Body of pancreas (tissue), 4 donors: ENCODE measurements at regions not wholly inside any gene's neighbourhood (a gene's known extent, or its start where the extent isn't known, plus 50 kb on each side); places are given as distances from the start of the nearest gene placed in this dataset.
"Not testable (repeated sequence)": the region's sequence is repeated elsewhere in the genome, so short reads cannot be mapped to it uniquely, and the experiment has no call there.

Experiments
- CTCF ChIP-seq, 7 experiments: fragments of 450-650 bp in 4 of 7; fragments of 200-600 bp in 3 of 7; sonication (generic) in 3 of 7; IDR thresholded peaks; one replicate each; pipeline ENCODE4 v1.5.1; 2016 to 2019; ENCODE audit warnings: antibody characterized with exemption in 7 of 7
- POLR2A ChIP-seq, 3 donors: fragments of 450-650 bp; IDR thresholded peaks; one replicate each; pipeline ENCODE4 v1.6.1; 2016; ENCODE audit warnings: antibody characterized with exemption in 3 of 3, mild to moderate bottlenecking in 2 of 3

GRCh38 chr1:4489992-4490391 lies 164.4 kb upstream of the AJAP1 start:
- TF ChIP-seq POLR2A, CTCF (IDR thresholded peaks at IDR 0.05): not testable (repeated sequence)
